GM18499 (cell line): ENCODE measurements at regions not wholly inside any gene's neighbourhood (a gene's known extent, or its start where the extent isn't known, plus 50 kb on each side); places are given as distances from the start of the nearest gene placed in this dataset.

Experiments
- ATAC-seq: cut with Tn5 transposase; IDR thresholded peaks from one replicate; pipeline ENCODE4 v1.9.1; 2021; ENCODE audit warnings: moderate number of reproducible peaks; ENCODE audit not compliant: insufficient read depth, unreplicated experiment

- ATAC-seq: no peak
Observed at GRCh38 chr2:128789776-128790455, 471.2 kb upstream of the HS6ST1 start.

DNA sequence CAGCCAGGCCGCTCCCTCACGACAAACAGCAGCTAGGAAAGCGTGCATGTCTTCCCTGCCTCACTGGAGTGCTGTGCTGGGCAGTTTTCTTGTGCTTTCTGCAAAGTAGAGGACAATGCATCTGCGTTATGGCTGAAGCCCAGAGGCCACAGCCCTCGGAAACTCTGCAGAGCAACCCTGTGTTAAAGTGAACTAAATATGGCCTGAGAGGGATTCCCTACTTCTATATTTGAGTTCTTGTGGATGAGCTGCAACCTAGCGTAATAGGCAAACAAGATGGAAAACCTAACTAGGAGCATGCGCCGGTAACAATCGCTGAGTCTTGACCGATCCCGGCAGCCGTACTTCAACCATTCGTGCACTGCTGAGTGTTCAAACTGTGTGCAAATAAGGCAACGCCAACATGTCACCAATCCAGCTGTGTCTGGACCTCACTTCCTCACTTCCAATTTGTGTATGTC is 471.9 kb upstream of the HS6ST1 start:
- no peak for ATAC-seq

DNA sequence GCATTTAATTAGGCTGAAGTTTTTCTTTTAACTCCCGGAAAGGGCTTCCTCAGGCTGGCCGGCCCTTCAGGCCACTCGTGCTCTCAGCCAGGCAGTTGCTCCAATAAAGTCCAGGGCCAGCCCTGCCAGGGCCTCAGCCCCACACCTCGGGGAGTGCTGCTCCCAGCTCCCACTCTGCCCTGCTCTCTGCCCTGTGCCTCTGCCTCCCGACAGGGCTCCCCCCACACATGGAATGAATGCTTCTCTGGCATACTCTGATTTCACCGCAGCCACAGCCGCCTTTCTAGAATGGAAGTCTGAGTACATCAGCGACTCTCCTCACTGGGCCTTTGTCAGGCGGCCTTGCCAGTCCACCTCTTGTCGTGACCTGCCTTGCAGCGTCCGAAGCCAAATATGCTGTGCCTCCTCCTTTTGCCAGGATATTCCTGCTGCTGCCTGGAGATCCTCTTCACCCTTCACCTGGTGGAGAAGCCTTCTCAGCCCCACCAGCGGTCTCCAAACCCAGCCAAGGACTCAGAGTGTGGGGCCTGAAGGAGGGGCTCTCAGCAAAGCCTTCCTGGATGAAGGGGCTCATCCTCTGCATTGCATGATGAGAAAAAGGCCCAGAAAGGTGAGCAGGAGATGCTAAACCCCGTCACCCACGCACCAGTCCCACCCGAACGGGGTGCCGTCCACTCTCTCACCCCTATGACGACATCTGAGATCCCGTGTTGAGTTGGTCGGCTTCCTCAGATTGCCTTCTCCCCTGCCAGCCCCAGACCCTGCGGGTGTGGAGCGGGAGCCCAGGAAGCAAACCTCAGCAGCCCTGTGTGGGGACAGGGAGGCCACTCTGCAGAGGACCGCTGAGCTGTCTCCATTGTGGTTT is 472.7 kb upstream of the HS6ST1 start:
- no peak for ATAC-seq

DNA sequence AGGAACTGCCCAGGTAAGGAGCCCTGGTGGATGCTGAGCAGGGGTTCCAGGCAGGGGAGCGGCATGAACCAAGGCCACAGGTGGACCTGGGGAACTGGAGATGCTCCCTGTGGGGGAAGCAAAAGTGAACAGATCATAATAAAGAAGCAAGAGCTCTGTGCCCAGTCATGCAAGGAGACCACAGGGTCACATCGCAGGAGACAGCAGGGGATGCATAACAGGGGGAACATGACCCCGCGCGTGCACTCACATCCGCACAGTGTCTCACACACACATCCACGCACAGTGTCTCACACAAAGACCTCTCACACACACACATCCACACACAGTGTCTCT is 473.3 kb upstream of the HS6ST1 start:
- no peak for ATAC-seq

- ATAC-seq: no peak
Observed at GRCh38 chr2:128792476-128793054, 473.9 kb upstream of the HS6ST1 start.

GRCh38 chr2:128793404-128793803 is 474.7 kb upstream of the HS6ST1 start:
- no peak for ATAC-seq

DNA sequence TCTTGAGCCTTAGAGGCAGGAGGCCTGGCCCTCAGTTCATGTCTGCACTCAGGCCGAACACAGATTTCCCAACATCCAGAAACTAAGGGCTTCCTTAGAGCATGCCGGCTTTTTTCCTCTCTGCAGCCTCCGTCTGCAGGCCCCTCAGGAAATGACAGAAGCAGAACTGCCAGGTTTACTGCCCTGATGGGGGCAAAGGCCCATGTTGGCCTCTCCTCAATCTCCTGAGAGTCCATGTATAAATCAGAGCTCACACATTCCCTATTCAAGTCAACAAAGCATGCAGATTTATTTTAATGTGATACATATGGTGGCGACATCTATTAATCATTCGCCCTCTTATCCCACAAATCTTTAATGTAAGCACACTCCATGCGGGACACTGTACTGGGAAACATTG is 475.6 kb upstream of the HS6ST1 start:
- no peak for ATAC-seq

GRCh38 chr2:128796321-128796720 is 477.7 kb upstream of the HS6ST1 start:
- no peak for ATAC-seq

DNA sequence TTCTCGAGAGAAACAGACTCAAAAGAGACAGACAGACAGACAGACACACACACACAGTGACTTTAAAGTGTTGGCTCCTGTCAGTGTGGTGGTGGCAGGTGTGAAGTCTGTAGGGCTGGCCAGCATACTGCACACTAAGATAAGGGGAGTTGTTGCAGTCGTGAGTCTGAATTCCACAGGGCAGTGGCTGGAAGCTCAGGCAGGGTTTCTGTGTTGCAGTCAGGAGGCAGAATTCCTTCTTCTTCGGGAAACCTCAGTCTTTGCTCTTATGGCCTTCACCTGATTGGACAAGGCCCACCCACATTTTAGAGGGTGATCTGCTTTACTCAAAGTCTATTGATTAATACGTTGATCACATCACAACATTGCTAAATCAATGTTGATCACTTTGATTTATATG is 478.4 kb upstream of the HS6ST1 start:
- no peak for ATAC-seq

- peak; percentile 33 for ATAC-seq
Observed at GRCh38 chr2:128797533-128797932, 478.9 kb upstream of the HS6ST1 start.

GRCh38 chr2:128797937-128798336 is 479.3 kb upstream of the HS6ST1 start:
- peak; percentile 65 for ATAC-seq

GRCh38 chr2:128798502-128799283 is 480.0 kb upstream of the HS6ST1 start:
- ATAC-seq: no peak

- ATAC-seq: no peak
Observed at GRCh38 chr2:128799284-128799552, 480.6 kb upstream of the HS6ST1 start.

DNA sequence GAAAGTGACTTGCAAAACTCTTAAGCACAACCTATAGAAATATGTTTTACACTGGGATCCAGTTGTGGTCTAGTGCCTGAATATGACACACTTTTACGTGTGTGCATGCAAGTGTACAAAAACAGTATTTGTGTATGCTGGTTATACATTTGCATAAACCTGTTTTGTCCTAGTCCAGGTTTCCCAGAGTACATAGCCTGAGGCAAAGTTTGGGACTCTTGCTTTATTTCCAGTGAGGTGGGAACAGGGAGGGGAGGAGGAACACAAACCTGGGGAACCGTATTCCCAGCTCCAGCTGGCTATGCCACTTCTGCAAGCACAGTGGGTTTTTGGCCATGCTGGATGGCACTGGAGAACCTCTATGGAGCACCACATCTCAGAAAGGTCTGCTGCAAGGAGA is 481.1 kb upstream of the HS6ST1 start:
- no peak for ATAC-seq

GRCh38 chr2:128801576-128801975 is 482.9 kb upstream of the HS6ST1 start:
- ATAC-seq: no peak

- ATAC-seq: no peak
Observed at GRCh38 chr2:128803222-128803621, 484.6 kb upstream of the HS6ST1 start.

DNA sequence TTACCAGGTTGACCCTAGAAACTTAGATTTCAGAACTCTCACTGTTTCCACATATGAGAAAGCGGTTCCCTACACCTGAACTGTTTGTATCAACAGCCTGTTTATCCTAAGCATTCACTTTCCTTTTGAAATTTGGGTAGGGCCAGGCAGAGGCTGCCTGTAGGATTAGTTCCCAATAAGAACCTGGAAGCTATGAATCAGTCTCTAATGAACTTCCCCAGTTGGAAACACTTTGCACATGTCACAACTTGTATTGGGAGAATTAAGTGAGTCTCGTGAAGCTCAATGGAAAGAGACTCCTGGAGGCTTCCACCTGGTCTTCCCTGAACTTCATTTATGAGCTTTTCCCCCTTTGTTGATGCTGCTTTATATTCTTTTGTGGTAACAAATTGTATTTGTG is 486.6 kb upstream of the HS6ST1 start:
- no peak for ATAC-seq

- no peak for ATAC-seq
Observed at GRCh38 chr2:128805918-128806317, 487.2 kb upstream of the HS6ST1 start.

GRCh38 chr2:128807317-128807716 is 488.6 kb upstream of the HS6ST1 start:
- no peak for ATAC-seq

DNA sequence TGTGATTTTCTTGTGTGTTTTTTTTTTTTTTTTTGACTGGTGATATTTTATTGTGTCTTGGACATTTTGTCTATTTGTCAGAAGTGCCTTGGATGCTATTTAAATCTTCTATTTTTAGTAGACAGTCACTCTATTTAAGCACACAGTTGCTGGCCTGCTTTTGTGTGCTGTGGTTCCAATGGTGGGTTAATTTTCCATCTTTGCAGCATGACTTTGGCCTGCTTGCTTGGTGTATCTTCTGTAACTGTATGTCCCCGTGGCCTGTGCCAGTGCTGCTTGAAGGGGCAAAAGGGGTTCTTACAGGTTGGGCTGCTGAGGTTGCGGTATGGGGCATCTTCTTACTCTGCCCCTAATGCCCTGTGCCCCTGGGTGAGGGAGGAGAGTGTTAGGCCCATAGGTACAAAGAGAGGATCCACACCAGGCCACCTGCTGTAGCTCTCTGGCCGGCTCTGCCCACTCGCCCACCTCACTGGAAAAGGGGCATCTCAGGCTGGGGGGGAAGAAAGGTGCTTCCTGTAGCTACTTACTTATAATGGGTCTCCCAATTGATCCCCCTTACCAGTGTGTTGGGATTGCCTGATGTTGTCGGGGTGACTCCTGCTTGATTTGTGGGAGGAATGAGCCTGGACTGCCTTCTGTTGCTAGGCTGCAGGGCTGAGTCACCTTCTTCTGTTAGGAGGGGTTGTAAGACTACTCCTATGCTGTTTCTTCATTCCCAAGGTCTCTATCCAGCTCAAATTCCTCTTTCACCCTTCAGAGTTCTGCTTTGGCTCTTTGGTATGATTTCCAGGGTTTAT is 490.0 kb upstream of the HS6ST1 start:
- ATAC-seq: no peak
